ENCODE measurements at regions not wholly inside any gene's neighbourhood (a gene's known extent, or its start where the extent isn't known, plus 50 kb on each side); places are given as distances from the start of the nearest gene placed in this dataset.

DNA sequence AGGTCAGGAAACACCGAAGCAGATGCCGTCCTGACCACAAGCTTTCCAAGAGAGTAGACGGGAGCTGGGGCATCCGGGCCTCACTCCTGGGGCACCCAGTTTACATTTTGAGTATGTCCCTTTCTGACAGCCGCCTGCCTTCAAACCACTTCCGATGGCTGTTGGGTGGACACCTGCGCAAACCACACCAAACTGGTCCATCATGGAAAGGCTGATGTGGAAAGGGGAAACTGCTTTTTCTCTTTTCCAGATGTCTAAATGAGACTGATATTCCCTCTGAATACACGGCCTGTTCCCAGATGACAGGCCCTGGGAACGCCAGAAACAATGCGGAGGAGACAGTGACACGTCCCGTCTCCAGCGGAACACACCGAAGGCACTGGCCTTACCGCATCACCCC, 290.0 kb upstream of the SALL3 start:
- POLR2A ChIA-PET, result no interaction called here
- DNase-seq (ENCODE audit: extremely low spot score), result no peak
- CTCF ChIA-PET, result no interaction called here
- TF ChIP-seq, protein P1, sequence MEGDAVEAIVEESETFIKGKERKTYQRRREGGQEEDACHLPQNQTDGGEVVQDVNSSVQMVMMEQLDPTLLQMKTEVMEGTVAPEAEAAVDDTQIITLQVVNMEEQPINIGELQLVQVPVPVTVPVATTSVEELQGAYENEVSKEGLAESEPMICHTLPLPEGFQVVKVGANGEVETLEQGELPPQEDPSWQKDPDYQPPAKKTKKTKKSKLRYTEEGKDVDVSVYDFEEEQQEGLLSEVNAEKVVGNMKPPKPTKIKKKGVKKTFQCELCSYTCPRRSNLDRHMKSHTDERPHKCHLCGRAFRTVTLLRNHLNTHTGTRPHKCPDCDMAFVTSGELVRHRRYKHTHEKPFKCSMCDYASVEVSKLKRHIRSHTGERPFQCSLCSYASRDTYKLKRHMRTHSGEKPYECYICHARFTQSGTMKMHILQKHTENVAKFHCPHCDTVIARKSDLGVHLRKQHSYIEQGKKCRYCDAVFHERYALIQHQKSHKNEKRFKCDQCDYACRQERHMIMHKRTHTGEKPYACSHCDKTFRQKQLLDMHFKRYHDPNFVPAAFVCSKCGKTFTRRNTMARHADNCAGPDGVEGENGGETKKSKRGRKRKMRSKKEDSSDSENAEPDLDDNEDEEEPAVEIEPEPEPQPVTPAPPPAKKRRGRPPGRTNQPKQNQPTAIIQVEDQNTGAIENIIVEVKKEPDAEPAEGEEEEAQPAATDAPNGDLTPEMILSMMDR (IDR thresholded peaks at IDR 0.05; ENCODE audit: control extremely low read depth, extremely low read depth, low read depth, missing control alignments), result no peak

DNA sequence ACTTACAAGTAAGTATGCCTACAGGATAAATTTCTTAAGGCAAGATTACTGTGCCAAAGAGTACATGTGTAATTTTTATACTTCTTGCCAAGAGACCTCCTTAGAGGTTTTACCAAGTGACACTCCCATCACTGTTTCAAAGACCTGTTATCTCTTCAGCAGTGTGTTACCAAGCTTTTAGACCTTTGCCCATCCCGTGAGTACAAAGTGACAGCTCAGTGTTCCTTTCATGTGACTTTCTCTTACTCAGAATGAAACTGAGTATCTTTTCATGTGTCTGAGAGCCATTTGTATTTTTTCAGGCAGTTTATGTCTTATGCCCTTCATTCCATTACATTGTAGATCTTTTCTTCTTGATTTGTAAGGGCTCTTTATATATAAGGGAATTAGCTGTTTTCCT, 287.5 kb upstream of the SALL3 start:
- no peak for DNase-seq (ENCODE audit: extremely low spot score)
- CTCF ChIA-PET, result interaction anchor here (1.1 kb wide), 1 partner anchor 9 kb away, joined by 3 read pairs; no protein-coding TSS in a partner anchor
- POLR2A ChIA-PET, result no interaction called here
- TF ChIP-seq, protein P1 (IDR thresholded peaks at IDR 0.05; ENCODE audit: control extremely low read depth, extremely low read depth, low read depth, missing control alignments), result no peak

DNA sequence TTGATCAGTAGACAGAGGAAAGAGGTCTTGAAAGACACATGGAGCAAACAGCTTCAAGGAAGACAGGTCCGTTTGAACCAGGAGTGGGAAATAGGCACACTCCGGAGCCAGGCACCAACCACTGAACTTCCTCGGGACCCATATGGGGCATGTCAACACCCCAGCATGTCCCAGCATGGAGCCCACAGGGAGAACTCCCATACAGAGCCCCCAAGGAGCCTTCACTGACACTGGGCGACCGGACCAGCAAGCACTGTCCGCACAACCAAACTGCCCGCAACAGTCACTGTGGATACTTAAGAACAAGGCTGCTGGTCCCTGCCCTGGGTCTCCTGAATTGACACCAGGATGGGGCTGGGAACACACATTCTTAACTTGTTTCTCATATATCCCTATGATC, 286.2 kb upstream of the SALL3 start:
- ChIA-PET CTCF (no interaction called here), POLR2A (no interaction called here)
- TF ChIP-seq, protein P1 (IDR thresholded peaks at IDR 0.05; ENCODE audit: control extremely low read depth, extremely low read depth, low read depth, missing control alignments), result no peak
- no peak for DNase-seq (ENCODE audit: extremely low spot score)

DNA sequence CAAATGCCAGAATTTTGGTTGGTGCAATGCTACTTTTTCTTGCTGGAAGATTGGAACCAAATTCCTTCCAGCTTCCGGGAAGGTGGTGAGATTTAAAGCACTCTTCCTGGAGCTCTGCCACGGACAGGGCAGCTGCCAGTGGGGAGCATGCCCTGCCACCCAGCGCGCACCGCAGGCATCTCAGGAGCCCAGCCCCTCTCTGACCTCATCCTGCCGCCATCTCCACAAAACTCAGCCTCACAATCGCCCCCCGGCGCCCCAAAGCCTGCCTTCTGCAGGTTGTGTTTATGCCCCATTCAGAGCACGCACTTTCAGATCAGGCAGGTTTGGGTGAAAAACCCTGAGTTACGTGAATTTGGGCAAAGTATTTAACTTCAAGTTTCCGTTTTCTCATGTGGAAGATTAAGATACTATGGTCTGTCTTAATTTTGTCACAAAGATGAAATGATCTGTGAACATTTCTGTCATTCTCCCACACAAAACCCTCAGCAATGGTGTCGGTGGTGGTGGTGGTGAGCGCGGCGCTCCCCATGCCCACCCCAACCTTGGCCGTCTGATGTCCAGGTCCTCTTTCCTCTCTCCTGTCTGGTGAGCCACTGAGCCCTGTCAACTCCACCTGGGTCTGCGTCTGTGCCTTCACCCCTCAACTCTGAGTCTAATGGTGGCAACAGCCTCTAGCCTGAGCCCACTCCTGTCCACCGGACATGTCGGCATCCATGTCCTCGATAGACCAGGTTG, 282.8 kb upstream of the SALL3 start:
- POLR2A ChIA-PET, result no interaction called here
- no peak for DNase-seq (ENCODE audit: extremely low spot score)
- TF ChIP-seq, protein P1 (IDR thresholded peaks at IDR 0.05; ENCODE audit: control extremely low read depth, extremely low read depth, low read depth, missing control alignments), result no peak
- CTCF ChIA-PET, result no interaction called here

DNA sequence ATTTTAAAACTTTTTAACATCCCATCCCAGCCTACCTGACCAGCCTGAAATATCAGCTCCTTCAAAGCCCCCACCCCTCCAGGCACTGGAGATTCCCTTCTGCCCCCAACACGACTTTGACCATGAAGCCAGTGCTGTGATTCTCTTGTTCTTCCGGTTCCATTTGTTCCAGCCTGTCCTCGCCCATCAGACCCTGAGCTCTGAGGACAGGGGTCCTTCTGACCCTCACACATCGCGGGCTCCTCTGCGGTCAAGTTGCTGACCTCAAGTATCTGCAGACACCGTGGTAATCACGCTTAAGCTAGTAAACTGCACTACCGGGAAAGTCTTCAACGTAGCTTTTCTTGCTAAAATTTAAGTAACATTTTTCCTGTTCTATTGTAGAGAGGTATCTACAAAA, 282.2 kb upstream of the SALL3 start:
- ChIA-PET CTCF (no interaction called here), POLR2A (no interaction called here)
- no peak for DNase-seq (ENCODE audit: extremely low spot score)
- TF ChIP-seq, protein P1 (IDR thresholded peaks at IDR 0.05; ENCODE audit: control extremely low read depth, extremely low read depth, low read depth, missing control alignments), result no peak

DNA sequence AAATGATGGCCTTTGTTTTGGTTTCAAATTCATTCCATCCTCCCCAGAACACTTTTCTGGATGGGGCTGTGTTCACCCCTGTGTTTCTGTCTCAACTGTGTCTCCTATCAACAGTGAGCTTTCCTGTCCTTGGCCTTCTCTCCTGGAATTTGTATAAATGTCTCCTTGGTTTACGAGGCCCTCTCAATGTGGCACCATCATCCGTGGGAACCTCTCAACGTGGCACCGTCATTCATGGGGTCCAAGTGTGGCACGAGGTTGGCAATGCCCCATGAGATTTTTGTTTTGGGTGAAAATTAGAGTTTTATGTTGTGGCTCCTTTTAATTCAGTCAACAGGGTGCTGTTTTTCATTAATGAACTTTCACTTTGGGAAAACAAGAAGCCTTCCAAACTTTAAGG, 280.7 kb upstream of the SALL3 start:
- no peak for DNase-seq (ENCODE audit: extremely low spot score)
- ChIA-PET POLR2A (no interaction called here), CTCF (interaction anchor here (0.8 kb wide), 1 partner anchor 13 kb away, joined by 3 read pairs; no protein-coding TSS in a partner anchor)
- TF ChIP-seq, protein P1 (IDR thresholded peaks at IDR 0.05; ENCODE audit: control extremely low read depth, extremely low read depth, low read depth, missing control alignments), result no peak

Measured in GM10248 (cell line).